ENCODE measurements at regions not wholly inside any gene's neighbourhood (a gene's known extent, or its start where the extent isn't known, plus 50 kb on each side); places are given as distances from the start of the nearest gene placed in this dataset.

GRCh38 chr2:6741229-6741628 lies 124.5 kb downstream of the CMPK2 start:
- TF ChIP-seq ARNTL (CRISPR knock-in tag; IDR thresholded peaks at IDR 0.05; ENCODE audit: borderline replicate concordance, low read depth) (no peak), GLIS3 (CRISPR knock-in tag; IDR thresholded peaks at IDR 0.05) (no peak), ZC3H10 (CRISPR knock-in tag; IDR thresholded peaks at IDR 0.05) (no peak), ZNF8 (CRISPR knock-in tag; IDR thresholded peaks at IDR 0.05) (no peak), ISL1 (CRISPR knock-in tag; IDR thresholded peaks at IDR 0.05) (no peak), ZFP3 (CRISPR knock-in tag; IDR thresholded peaks at IDR 0.05) (no peak)
- TF ChIP-seq, protein P1, sequence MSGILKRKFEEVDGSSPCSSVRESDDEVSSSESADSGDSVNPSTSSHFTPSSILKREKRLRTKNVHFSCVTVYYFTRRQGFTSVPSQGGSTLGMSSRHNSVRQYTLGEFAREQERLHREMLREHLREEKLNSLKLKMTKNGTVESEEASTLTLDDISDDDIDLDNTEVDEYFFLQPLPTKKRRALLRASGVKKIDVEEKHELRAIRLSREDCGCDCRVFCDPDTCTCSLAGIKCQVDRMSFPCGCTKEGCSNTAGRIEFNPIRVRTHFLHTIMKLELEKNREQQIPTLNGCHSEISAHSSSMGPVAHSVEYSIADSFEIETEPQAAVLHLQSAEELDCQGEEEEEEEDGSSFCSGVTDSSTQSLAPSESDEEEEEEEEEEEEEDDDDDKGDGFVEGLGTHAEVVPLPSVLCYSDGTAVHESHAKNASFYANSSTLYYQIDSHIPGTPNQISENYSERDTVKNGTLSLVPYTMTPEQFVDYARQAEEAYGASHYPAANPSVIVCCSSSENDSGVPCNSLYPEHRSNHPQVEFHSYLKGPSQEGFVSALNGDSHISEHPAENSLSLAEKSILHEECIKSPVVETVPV (CRISPR knock-in tag; IDR thresholded peaks at IDR 0.05): no peak
- TF ChIP-seq, protein P2, sequence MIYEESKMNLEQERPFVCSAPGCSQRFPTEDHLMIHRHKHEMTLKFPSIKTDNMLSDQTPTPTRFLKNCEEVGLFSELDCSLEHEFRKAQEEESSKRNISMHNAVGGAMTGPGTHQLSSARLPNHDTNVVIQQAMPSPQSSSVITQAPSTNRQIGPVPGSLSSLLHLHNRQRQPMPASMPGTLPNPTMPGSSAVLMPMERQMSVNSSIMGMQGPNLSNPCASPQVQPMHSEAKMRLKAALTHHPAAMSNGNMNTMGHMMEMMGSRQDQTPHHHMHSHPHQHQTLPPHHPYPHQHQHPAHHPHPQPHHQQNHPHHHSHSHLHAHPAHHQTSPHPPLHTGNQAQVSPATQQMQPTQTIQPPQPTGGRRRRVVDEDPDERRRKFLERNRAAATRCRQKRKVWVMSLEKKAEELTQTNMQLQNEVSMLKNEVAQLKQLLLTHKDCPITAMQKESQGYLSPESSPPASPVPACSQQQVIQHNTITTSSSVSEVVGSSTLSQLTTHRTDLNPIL (CRISPR knock-in tag; IDR thresholded peaks at IDR 0.05; ENCODE audit: low read depth): no peak
- no peak for ATAC-seq

DNA sequence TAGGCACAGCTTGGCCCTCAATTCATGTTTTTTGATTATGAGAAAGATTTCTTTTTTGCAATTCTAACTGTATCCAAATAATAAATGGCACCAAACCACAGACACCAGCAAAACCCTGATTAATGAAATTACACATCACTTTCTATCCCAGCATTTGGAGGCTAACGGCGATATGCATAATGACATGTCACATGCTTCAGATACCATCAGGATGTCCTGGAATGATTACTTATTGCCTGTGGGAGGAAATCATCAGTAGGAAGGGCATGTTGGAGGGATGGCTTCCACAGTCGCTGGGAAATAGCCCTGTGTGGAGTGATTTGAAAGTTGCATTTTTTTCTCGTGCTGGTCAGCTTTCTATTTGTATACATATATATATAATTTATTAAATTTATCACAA lies 121.7 kb downstream of the CMPK2 start:
- no peak for ATAC-seq
- no peak for TF ChIP-seq ZFP3 (CRISPR knock-in tag; IDR thresholded peaks at IDR 0.05)
- no peak for TF ChIP-seq ZNF565 (CRISPR knock-in tag; conservative IDR thresholded peaks at IDR 0.05; ENCODE audit: low read depth)
- no peak for TF ChIP-seq ZNF70 (CRISPR knock-in tag; IDR thresholded peaks at IDR 0.05)
- TF ChIP-seq ZFP30 (CRISPR knock-in tag; IDR thresholded peaks at IDR 0.05): no peak
- no peak for TF ChIP-seq ARNTL (CRISPR knock-in tag; IDR thresholded peaks at IDR 0.05; ENCODE audit: borderline replicate concordance, low read depth)

DNA sequence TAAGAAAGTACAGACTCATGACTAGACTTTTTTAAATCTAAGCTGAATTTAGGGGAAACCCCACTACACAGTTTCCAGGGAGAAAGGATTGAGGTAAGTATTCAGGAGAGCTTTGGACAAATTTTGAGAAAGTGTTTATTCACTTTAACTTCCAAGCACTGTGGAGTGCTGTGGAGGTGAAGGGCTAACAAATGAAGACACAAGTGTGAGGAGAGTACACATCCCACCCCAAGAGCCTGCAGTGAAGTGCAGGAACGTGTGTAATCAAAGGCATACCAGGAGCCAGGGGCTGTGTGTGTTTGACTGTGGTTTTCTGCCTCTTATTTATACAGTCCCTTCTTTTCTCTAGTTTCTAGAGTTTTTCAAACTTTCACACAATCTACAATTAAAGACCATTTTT lies 118.3 kb downstream of the CMPK2 start:
- TF ChIP-seq, protein P1 (CRISPR knock-in tag; IDR thresholded peaks at IDR 0.05): no peak
- TF ChIP-seq CSDC2 (CRISPR knock-in tag; IDR thresholded peaks at IDR 0.05) (no peak), ESRRG (CRISPR knock-in tag; IDR thresholded peaks at IDR 0.05) (no peak), ZNF565 (CRISPR knock-in tag; conservative IDR thresholded peaks at IDR 0.05; ENCODE audit: low read depth) (no peak), OSR1 (CRISPR knock-in tag; IDR thresholded peaks at IDR 0.05) (no peak), TSHZ2 (CRISPR knock-in tag; IDR thresholded peaks at IDR 0.05) (no peak), ZNF70 (CRISPR knock-in tag; IDR thresholded peaks at IDR 0.05) (no peak), ZNF8 (CRISPR knock-in tag; IDR thresholded peaks at IDR 0.05) (no peak), ZFP30 (CRISPR knock-in tag; IDR thresholded peaks at IDR 0.05) (no peak), PATZ1 (CRISPR knock-in tag; IDR thresholded peaks at IDR 0.05; ENCODE audit: borderline replicate concordance) (no peak)
- TF ChIP-seq, protein P2 (CRISPR knock-in tag; IDR thresholded peaks at IDR 0.05; ENCODE audit: low read depth): no peak
- TF ChIP-seq, protein P3, sequence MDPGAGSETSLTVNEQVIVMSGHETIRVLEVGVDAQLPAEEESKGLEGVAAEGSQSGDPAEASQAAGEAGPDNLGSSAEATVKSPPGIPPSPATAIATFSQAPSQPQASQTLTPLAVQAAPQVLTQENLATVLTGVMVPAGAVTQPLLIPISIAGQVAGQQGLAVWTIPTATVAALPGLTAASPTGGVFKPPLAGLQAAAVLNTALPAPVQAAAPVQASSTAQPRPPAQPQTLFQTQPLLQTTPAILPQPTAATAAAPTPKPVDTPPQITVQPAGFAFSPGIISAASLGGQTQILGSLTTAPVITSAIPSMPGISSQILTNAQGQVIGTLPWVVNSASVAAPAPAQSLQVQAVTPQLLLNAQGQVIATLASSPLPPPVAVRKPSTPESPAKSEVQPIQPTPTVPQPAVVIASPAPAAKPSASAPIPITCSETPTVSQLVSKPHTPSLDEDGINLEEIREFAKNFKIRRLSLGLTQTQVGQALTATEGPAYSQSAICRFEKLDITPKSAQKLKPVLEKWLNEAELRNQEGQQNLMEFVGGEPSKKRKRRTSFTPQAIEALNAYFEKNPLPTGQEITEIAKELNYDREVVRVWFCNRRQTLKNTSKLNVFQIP (CRISPR knock-in tag; IDR thresholded peaks at IDR 0.05; ENCODE audit: borderline replicate concordance, low read depth): no peak
- ATAC-seq: no peak

All from SK-N-SH treated with all-trans-retinoic acid at 6 μM for 48 hours (cell line).